ENCODE measurements at regions not wholly inside any gene's neighbourhood (a gene's known extent, or its start where the extent isn't known, plus 50 kb on each side); places are given as distances from the start of the nearest gene placed in this dataset.
A peak's percentile ranks its signal among the peaks of the same experiment; 100 is the strongest.

DNA sequence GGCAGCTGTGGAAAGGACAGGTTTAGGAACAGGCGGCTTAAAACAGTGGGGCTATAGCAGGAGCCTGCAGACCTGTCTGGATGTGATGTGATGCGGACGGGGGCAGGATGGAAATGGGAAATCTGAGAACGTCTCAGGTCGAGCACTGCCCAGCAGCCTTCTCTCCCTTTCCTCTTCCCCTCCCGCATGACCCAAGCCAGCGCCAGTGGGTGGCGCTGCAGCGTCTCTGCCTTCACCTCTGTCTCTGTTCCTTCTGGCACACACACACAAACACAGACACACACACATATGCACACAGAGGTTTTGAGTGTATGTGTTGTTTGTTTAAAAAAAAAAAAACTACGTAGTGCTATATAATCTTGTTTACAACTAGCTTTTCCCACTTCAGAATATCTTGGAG, 82.0 kb upstream of the SLC66A3 start:
- H3K36me3 ChIP-seq (replicated peaks in 1 of 2; ENCODE audit: control insufficient read depth in 1 of 2, insufficient read depth in 2 of 2, low read length in 1 of 2): no peaks in the 10 kb centered on the region
- DNase-seq: peak; percentile 54
- no peaks in the 10 kb centered on the region for H3K9me3 ChIP-seq
- no peaks in the 10 kb centered on the region for H3K27me3 ChIP-seq (ENCODE audit: insufficient read depth)
- H3K4me2 ChIP-seq: no peak overlapping the region
- H3K4me1 ChIP-seq (ENCODE audit: control insufficient read depth in 1 of 2, insufficient read depth in 2 of 2, low read depth in 1 of 2, low read length in 1 of 2): no peaks in the 10 kb centered on the region
- no peaks in the 10 kb centered on the region for H4K20me1 ChIP-seq (ENCODE audit: insufficient read depth)
- CTCF ChIA-PET: interaction anchor here (0.7 to 3.5 kb wide), 8 partner anchors 13 to 244 kb away, joined by 3 to 19 read pairs (median 4); no protein-coding TSS in a partner anchor
- no peaks in the 10 kb centered on the region for H3K9me2 ChIP-seq
- no peak overlapping the region for H3K27ac ChIP-seq (ENCODE audit: low read depth in 2 of 2, low read length in 1 of 2)
- no peaks in the 10 kb centered on the region for H3K79me2 ChIP-seq (ENCODE audit: insufficient read depth)
- WGBS (ENCODE audit: low lambda C conversion rate): 60% methylated on average over 10 of the region's 10 CpGs
- H3K4me3 ChIP-seq (ENCODE audit: low read depth in 2 of 2, low read length in 1 of 2): no peak overlapping the region
- POLR2A ChIA-PET: no interaction called here
- peak overlapping the region; percentile 18; the same call in 1 of the 2 replicates for H2AFZ ChIP-seq (ENCODE audit: low read depth)
- TF ChIP-seq, protein P1, sequence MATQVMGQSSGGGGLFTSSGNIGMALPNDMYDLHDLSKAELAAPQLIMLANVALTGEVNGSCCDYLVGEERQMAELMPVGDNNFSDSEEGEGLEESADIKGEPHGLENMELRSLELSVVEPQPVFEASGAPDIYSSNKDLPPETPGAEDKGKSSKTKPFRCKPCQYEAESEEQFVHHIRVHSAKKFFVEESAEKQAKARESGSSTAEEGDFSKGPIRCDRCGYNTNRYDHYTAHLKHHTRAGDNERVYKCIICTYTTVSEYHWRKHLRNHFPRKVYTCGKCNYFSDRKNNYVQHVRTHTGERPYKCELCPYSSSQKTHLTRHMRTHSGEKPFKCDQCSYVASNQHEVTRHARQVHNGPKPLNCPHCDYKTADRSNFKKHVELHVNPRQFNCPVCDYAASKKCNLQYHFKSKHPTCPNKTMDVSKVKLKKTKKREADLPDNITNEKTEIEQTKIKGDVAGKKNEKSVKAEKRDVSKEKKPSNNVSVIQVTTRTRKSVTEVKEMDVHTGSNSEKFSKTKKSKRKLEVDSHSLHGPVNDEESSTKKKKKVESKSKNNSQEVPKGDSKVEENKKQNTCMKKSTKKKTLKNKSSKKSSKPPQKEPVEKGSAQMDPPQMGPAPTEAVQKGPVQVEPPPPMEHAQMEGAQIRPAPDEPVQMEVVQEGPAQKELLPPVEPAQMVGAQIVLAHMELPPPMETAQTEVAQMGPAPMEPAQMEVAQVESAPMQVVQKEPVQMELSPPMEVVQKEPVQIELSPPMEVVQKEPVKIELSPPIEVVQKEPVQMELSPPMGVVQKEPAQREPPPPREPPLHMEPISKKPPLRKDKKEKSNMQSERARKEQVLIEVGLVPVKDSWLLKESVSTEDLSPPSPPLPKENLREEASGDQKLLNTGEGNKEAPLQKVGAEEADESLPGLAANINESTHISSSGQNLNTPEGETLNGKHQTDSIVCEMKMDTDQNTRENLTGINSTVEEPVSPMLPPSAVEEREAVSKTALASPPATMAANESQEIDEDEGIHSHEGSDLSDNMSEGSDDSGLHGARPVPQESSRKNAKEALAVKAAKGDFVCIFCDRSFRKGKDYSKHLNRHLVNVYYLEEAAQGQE (IDR thresholded peaks at IDR 0.05; ENCODE audit: low read depth, low read length): no peak
- TF ChIP-seq NFIC (IDR thresholded peaks at IDR 0.05; ENCODE audit: borderline replicate concordance) (no peak), GABPA (IDR thresholded peaks at IDR 0.05; ENCODE audit: low read depth) (no peak), SMC3 (IDR thresholded peaks at IDR 0.05; ENCODE audit: low read depth, low read length) (peak; percentile 13; the same call in 1 of the 2 replicates), TCF12 (IDR thresholded peaks at IDR 0.05) (no peak), ELF1 (IDR thresholded peaks at IDR 0.05) (no peak), EP300 (IDR thresholded peaks at IDR 0.05; ENCODE audit: borderline replicate concordance in 1 of 2, low read depth in 1 of 2, low read length in 1 of 2) (no peak), RAD21 (IDR thresholded peaks at IDR 0.05; ENCODE audit: low read length) (peak; percentile 48), RFX5 (IDR thresholded peaks at IDR 0.05; ENCODE audit: low read length) (no peak), CHD2 (IDR thresholded peaks at IDR 0.05; ENCODE audit: low read length, partially characterized antibody) (no peak), SIN3A (IDR thresholded peaks at IDR 0.05; ENCODE audit: borderline replicate concordance, low read depth, low read length) (no peak)
- TF ChIP-seq, protein P2, sequence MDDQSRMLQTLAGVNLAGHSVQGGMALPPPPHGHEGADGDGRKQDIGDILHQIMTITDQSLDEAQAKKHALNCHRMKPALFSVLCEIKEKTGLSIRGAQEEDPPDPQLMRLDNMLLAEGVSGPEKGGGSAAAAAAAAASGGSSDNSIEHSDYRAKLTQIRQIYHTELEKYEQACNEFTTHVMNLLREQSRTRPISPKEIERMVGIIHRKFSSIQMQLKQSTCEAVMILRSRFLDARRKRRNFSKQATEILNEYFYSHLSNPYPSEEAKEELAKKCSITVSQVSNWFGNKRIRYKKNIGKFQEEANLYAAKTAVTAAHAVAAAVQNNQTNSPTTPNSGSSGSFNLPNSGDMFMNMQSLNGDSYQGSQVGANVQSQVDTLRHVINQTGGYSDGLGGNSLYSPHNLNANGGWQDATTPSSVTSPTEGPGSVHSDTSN (IDR thresholded peaks at IDR 0.05): no peak
- TF ChIP-seq, protein P3, sequence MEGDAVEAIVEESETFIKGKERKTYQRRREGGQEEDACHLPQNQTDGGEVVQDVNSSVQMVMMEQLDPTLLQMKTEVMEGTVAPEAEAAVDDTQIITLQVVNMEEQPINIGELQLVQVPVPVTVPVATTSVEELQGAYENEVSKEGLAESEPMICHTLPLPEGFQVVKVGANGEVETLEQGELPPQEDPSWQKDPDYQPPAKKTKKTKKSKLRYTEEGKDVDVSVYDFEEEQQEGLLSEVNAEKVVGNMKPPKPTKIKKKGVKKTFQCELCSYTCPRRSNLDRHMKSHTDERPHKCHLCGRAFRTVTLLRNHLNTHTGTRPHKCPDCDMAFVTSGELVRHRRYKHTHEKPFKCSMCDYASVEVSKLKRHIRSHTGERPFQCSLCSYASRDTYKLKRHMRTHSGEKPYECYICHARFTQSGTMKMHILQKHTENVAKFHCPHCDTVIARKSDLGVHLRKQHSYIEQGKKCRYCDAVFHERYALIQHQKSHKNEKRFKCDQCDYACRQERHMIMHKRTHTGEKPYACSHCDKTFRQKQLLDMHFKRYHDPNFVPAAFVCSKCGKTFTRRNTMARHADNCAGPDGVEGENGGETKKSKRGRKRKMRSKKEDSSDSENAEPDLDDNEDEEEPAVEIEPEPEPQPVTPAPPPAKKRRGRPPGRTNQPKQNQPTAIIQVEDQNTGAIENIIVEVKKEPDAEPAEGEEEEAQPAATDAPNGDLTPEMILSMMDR (IDR thresholded peaks at IDR 0.05): peak; percentile 57
- TF ChIP-seq, protein P4, sequence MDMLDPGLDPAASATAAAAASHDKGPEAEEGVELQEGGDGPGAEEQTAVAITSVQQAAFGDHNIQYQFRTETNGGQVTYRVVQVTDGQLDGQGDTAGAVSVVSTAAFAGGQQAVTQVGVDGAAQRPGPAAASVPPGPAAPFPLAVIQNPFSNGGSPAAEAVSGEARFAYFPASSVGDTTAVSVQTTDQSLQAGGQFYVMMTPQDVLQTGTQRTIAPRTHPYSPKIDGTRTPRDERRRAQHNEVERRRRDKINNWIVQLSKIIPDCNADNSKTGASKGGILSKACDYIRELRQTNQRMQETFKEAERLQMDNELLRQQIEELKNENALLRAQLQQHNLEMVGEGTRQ (IDR thresholded peaks at IDR 0.05; ENCODE audit: borderline replicate concordance, low read depth, low read length): no peak
- H3F3A ChIP-seq (replicated peaks; ENCODE audit: insufficient read depth): no peaks in the 10 kb centered on the region
- H3K9ac ChIP-seq: no peak overlapping the region

Measured in SK-N-SH (cell line).